DND-41 (cell line): ENCODE measurements at regions not wholly inside any gene's neighbourhood (a gene's known extent, or its start where the extent isn't known, plus 50 kb on each side); places are given as distances from the start of the nearest gene placed in this dataset.

ENCODE experiments used
- ATAC-seq: fragments of 200-7000 bp; cut with Tn5 transposase; 3 replicates; pipeline ENCODE4 v1.9.1; 2021; ENCODE audit warnings: low read depth; ENCODE audit not compliant: insufficient read depth
- DNase-seq: peaks from one replicate; pipeline ENCODE4 v3.0.0-alpha.2; 2020
- H2AFZ ChIP-seq: 2 replicates; pipeline ENCODE4 v1.6.0; 2012; ENCODE audit warnings: low read depth, low read length
- H3K27ac ChIP-seq: 2 replicates; pipeline ENCODE4 v1.5.1; 2012; ENCODE audit warnings: low read length, inconsistent platforms
- H3K27me3 ChIP-seq: fragments of 200-600 bp; sonication (generic); 2 replicates; pipeline ENCODE4 v1.6.0; 2012; ENCODE audit warnings: low read length, mild to moderate bottlenecking, inconsistent platforms; ENCODE audit not compliant: insufficient read depth, poor library complexity
- H3K36me3 ChIP-seq: 2 replicates; pipeline ENCODE4 v1.5.1; 2012; ENCODE audit warnings: low read length, inconsistent platforms; ENCODE audit not compliant: insufficient read depth
- H3K4me1 ChIP-seq: 2 replicates; pipeline ENCODE4 v1.5.1; 2012; ENCODE audit warnings: mild to moderate bottlenecking, low read length; ENCODE audit not compliant: insufficient read depth
- H3K4me2 ChIP-seq: 2 replicates; pipeline ENCODE4 v1.6.0; 2012; ENCODE audit warnings: mild to moderate bottlenecking, moderate library complexity, low read length, inconsistent platforms; ENCODE audit not compliant: insufficient read depth
- H3K4me3 ChIP-seq, 2 experiments: fragments of 200-600 bp in 1 of 2; shearing (Covaris generic) in 1 of 2; 2 replicates each; pipeline ENCODE4 v1.5.1; 2012 to 2016; ENCODE audit warnings: inconsistent platforms in 2 of 2, low read length in 2 of 2, mild to moderate bottlenecking in 2 of 2, low read depth in 1 of 2, moderate library complexity in 1 of 2
- H3K79me2 ChIP-seq: 2 replicates; pipeline ENCODE4 v1.6.0; 2012; ENCODE audit warnings: low read length, inconsistent platforms; ENCODE audit not compliant: insufficient read depth
- H3K9ac ChIP-seq: 2 replicates; pipeline ENCODE4 v1.6.0; 2012; ENCODE audit warnings: low read depth, mild to moderate bottlenecking, inconsistent platforms, low read length, moderate library complexity
- H3K9me3 ChIP-seq: 2 replicates; pipeline ENCODE4 v1.5.1; 2012; ENCODE audit warnings: low read length, moderate library complexity, mild to moderate bottlenecking, inconsistent platforms; ENCODE audit not compliant: insufficient read depth, severe bottlenecking
- H4K20me1 ChIP-seq: 2 replicates; pipeline ENCODE4 v1.6.0; 2012; ENCODE audit warnings: low read length; ENCODE audit not compliant: insufficient read depth
- EZH2 ChIP-seq: IDR thresholded peaks from 3 replicates; pipeline ENCODE4 v1.6.1; 2012; ENCODE audit warnings: borderline replicate concordance, low read depth, mild to moderate bottlenecking, moderate library complexity, low read length, inconsistent platforms; ENCODE audit not compliant: severe bottlenecking
- TF ChIP-seq, protein P1 (sequence below): IDR thresholded peaks from 2 replicates; pipeline ENCODE4 v1.5.1; 2012; ENCODE audit warnings: borderline replicate concordance, low read length, moderate library complexity, mild to moderate bottlenecking; ENCODE audit not compliant: poor library complexity, severe bottlenecking; ENCODE audit errors: extremely low read depth

DNA sequence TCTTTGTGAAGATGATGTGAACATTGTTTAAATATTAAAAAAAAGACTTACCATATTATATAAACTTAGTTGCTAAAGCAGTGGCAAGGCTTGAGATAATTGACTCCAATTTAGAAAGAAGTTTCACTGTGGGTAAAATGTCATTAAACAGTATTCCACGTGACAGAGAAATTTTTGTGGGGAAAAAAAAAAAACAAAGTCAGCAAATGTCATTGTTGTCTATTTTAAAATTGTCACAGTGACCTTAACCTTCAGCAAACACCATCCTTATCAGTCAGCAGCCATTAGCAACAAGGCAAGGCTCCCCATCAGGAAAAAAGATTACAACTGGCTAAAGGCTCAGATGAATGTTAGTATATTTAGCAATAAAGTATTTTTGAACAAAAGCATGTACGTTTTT, 99.3 kb upstream of the CDH18 start:
- H4K20me1 ChIP-seq = no peaks in the 10 kb centered on the region
- H3K36me3 ChIP-seq = no peaks in the 10 kb centered on the region
- H3K79me2 ChIP-seq = no peaks in the 10 kb centered on the region
- no peak overlapping the region for H3K27ac ChIP-seq
- H3K9me3 ChIP-seq = no peaks in the 10 kb centered on the region
- no peak overlapping the region for H3K4me3 ChIP-seq
- ATAC-seq = no peak
- H3K27me3 ChIP-seq = no peaks in the 10 kb centered on the region
- H3K9ac ChIP-seq = no peak overlapping the region
- no peak overlapping the region for H3K4me2 ChIP-seq
- no peaks in the 10 kb centered on the region for H3K4me1 ChIP-seq
- TF ChIP-seq EZH2 = no peak
- TF ChIP-seq, protein P1, sequence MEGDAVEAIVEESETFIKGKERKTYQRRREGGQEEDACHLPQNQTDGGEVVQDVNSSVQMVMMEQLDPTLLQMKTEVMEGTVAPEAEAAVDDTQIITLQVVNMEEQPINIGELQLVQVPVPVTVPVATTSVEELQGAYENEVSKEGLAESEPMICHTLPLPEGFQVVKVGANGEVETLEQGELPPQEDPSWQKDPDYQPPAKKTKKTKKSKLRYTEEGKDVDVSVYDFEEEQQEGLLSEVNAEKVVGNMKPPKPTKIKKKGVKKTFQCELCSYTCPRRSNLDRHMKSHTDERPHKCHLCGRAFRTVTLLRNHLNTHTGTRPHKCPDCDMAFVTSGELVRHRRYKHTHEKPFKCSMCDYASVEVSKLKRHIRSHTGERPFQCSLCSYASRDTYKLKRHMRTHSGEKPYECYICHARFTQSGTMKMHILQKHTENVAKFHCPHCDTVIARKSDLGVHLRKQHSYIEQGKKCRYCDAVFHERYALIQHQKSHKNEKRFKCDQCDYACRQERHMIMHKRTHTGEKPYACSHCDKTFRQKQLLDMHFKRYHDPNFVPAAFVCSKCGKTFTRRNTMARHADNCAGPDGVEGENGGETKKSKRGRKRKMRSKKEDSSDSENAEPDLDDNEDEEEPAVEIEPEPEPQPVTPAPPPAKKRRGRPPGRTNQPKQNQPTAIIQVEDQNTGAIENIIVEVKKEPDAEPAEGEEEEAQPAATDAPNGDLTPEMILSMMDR = no peak
- no peak overlapping the region for H2AFZ ChIP-seq
- DNase-seq = no peak

DNA sequence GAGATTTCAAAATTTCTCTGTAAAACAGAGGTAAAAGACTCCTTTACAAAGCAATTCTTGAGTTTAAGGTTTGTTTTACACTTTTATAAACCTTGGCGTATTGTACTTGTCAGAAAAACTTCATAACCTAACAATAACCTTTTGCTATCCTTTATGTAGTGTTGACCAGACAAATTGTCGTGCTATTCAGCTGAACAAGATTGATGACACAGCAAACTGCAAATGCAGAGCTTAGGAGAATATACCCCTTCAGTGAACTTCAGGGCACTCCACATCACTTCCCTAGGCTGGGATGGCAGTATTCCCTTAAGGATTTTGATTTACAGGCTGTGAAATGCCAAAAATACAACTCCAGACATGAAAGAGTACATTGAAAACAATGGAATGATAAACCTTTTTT, 89.2 kb upstream of the CDH18 start:
- TF ChIP-seq EZH2 = no peak
- TF ChIP-seq, protein P1 = no peak
- Histone ChIP-seq H3K27ac (no peak overlapping the region), H3K4me1 (no peaks in the 10 kb centered on the region), H4K20me1 (no peaks in the 10 kb centered on the region), H3K36me3 (no peaks in the 10 kb centered on the region), H2AFZ (no peak overlapping the region), H3K27me3 (no peaks in the 10 kb centered on the region), H3K4me3 (no peak overlapping the region), H3K4me2 (no peak overlapping the region), H3K9me3 (no peaks in the 10 kb centered on the region), H3K79me2 (no peaks in the 10 kb centered on the region), H3K9ac (no peak overlapping the region)
- DNase-seq (no peak), ATAC-seq (no peak)

DNA sequence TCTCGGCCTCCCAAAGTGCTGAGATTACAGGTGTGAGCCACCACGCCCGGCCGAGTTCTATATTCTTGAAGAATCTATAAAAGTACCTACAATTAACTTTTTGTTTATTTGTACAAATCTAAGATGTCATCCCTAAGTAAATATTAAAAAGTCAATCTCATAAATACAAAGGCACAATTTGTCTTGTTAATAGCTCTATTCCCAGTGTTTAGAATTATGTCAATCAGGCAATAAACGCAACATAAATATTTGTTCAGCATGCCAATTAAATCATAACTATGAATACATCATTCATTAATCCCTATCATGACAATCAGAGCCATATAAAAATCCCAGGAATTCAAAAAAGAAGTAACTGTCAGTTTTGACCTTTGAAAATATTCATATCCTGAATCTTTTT, 68.9 kb upstream of the CDH18 start:
- no peak overlapping the region for H3K27ac ChIP-seq
- H3K4me1 ChIP-seq = no peaks in the 10 kb centered on the region
- H3K79me2 ChIP-seq = no peaks in the 10 kb centered on the region
- no peak for ATAC-seq
- no peak overlapping the region for H3K4me2 ChIP-seq
- DNase-seq = no peak
- no peak overlapping the region for H3K4me3 ChIP-seq
- no peaks in the 10 kb centered on the region for H3K36me3 ChIP-seq
- H3K27me3 ChIP-seq = no peaks in the 10 kb centered on the region
- TF ChIP-seq, protein P1 = no peak
- TF ChIP-seq EZH2 = no peak
- no peaks in the 10 kb centered on the region for H3K9me3 ChIP-seq
- no peaks in the 10 kb centered on the region for H4K20me1 ChIP-seq
- no peak overlapping the region for H2AFZ ChIP-seq
- H3K9ac ChIP-seq = no peak overlapping the region

DNA sequence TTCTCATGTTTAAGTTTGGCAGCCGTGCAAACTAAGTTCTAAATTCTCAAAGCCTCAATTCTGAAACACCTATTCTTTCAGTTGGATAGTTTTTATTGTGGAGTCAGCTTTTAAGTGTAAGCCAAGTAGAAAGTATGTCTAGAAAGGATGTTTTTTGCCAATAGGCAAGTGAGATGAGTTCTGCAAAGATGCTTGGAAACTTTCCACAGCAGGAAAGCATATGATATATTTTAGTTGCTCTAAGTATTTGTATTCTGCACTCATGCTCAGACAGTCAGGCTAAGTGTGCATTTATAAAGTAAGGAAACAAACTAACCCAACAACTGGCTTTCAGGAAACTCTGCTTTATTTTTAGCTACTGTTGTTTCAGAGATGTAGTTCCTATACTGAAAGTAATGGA, 67.3 kb upstream of the CDH18 start:
- ATAC-seq = no peak
- Histone ChIP-seq H3K79me2 (no peaks in the 10 kb centered on the region), H3K27me3 (no peaks in the 10 kb centered on the region), H3K9ac (no peak overlapping the region), H3K4me2 (no peak overlapping the region), H3K9me3 (no peaks in the 10 kb centered on the region), H3K36me3 (no peaks in the 10 kb centered on the region), H4K20me1 (no peaks in the 10 kb centered on the region), H2AFZ (no peak overlapping the region), H3K27ac (no peak overlapping the region), H3K4me3 (no peak overlapping the region), H3K4me1 (no peaks in the 10 kb centered on the region)
- no peak for DNase-seq
- TF ChIP-seq EZH2 = no peak
- TF ChIP-seq, protein P1 = no peak
